Mucosa of descending colon (tissue), 3 donors: ENCODE measurements at regions not wholly inside any gene's neighbourhood (a gene's known extent, or its start where the extent isn't known, plus 50 kb on each side); places are given as distances from the start of the nearest gene placed in this dataset.
A peak's percentile ranks its signal among the peaks of the same experiment; 100 is the strongest.

Experiments
- ATAC-seq: fragments of 200-7000 bp; cut with Tn5 transposase; one replicate; pipeline ENCODE4 v1.9.1; 2020; ENCODE audit warnings: mild to moderate bottlenecking, moderate library complexity
- DNase-seq, 3 donors: peaks; one replicate each; pipeline ENCODE4 v3.0.0-alpha.2; 2020
- H3K36me3 ChIP-seq: fragments of 200-600 bp; one replicate; pipeline ENCODE4 v1.8.0; 2021; ENCODE audit warnings: low read depth, mild to moderate bottlenecking
- H3K4me1 ChIP-seq: fragments of 200-600 bp; one replicate; pipeline ENCODE4 v1.8.0; 2021; ENCODE audit warnings: low read depth, mild to moderate bottlenecking
- H3K4me3 ChIP-seq: fragments of 200-600 bp; one replicate; pipeline ENCODE4 v1.8.0; 2021; ENCODE audit warnings: mild to moderate bottlenecking
- H3K9me3 ChIP-seq: fragments of 200-600 bp; one replicate; pipeline ENCODE4 v1.8.0; 2021; ENCODE audit warnings: mild to moderate bottlenecking
- CTCF ChIP-seq: fragments of 200-600 bp; IDR thresholded peaks from one replicate; pipeline ENCODE4 v1.8.0; 2022; ENCODE audit warnings: antibody characterized with exemption, mild to moderate bottlenecking
- intact Hi-C, 2 donors: fragments of 100-400 bp; cut with DNase I in 1 of 2; cut with micrococcal nuclease in 1 of 2; formaldehyde crosslinking; loops; one replicate each; pipeline versions ENCODE4 v1.11.0 to v1.11.1; 2022; cut with DNase I, micrococcal nuclease
- donor health status: DM: no; HTN: no; CAD: no; lungs with moderate emphysema.
- donor health status: DM: no; HTN: no; CAD: no.
- donor health status: DM: no; HTN: yes; CAD: no.

GRCh38 chr20:57088436-57088835, 178.0 kb downstream of the BMP7 start:
- no peak for DNase-seq
- intact Hi-C loops: loop anchor here in 1 of 2 donors (2.0 kb wide), 1 partner anchor 258 kb away; no protein-coding TSS in a partner anchor
- Histone ChIP-seq H3K36me3 (no peaks in the 10 kb centered on the region), H3K4me1 (no peaks in the 10 kb centered on the region), H3K9me3 (no peaks in the 10 kb centered on the region), H3K4me3 (no peak overlapping the region)
- ATAC-seq: no peak
- TF ChIP-seq CTCF: no peak

- peak; percentile 84 for ATAC-seq
- DNase-seq: peak; percentile 68 to 85 (median 77)
- intact Hi-C loops: loop anchor here (2.0 to 5.0 kb wide), 2 partner anchors 253 to 257 kb away; no protein-coding TSS in a partner anchor
- Histone ChIP-seq H3K9me3 (no peaks in the 10 kb centered on the region), H3K4me1 (no peaks in the 10 kb centered on the region), H3K36me3 (no peaks in the 10 kb centered on the region), H3K4me3 (no peak overlapping the region)
- peak; percentile 78 for TF ChIP-seq CTCF
Observed at GRCh38 chr20:57089699-57090144, 176.7 kb downstream of the BMP7 start.

- DNase-seq (no peak), ATAC-seq (no peak)
- Histone ChIP-seq H3K9me3 (no peaks in the 10 kb centered on the region), H3K4me1 (no peaks in the 10 kb centered on the region), H3K4me3 (no peak overlapping the region), H3K36me3 (no peaks in the 10 kb centered on the region)
- no peak for TF ChIP-seq CTCF
- intact Hi-C loops: loop anchor here in 1 of 2 donors (5.0 kb wide), 1 partner anchor 251 kb away; no protein-coding TSS in a partner anchor
Observed at GRCh38 chr20:57090590-57091560, 175.6 kb downstream of the BMP7 start.

GRCh38 chr20:57091748-57092111, 174.7 kb downstream of the BMP7 start:
- ATAC-seq: no peak
- Histone ChIP-seq H3K9me3 (no peaks in the 10 kb centered on the region), H3K4me3 (no peak overlapping the region), H3K4me1 (no peaks in the 10 kb centered on the region), H3K36me3 (no peaks in the 10 kb centered on the region)
- DNase-seq: no peak
- TF ChIP-seq CTCF: no peak
- intact Hi-C loops: loop anchor here in 1 of 2 donors (5.0 kb wide), 1 partner anchor 251 kb away; no protein-coding TSS in a partner anchor

- Histone ChIP-seq H3K4me1 (no peaks in the 10 kb centered on the region), H3K36me3 (no peaks in the 10 kb centered on the region), H3K9me3 (no peaks in the 10 kb centered on the region), H3K4me3 (no peak overlapping the region)
- TF ChIP-seq CTCF: peak; percentile 55
- intact Hi-C loops: loop anchor here in 1 of 2 donors (5.0 kb wide), 1 partner anchor 250 kb away; no protein-coding TSS in a partner anchor
- DNase-seq: peak in 2 of 3 donors; percentile 64 to 70
- ATAC-seq: peak; percentile 81
Observed at GRCh38 chr20:57092112-57092899, 174.1 kb downstream of the BMP7 start.
